NCI-H748 treated with DMSO at 0.1 percent for 48 hours (cell line): ENCODE measurements at regions not wholly inside any gene's neighbourhood (a gene's known extent, or its start where the extent isn't known, plus 50 kb on each side); places are given as distances from the start of the nearest gene placed in this dataset.

Experiments used
- DNase-seq: peaks from one replicate; lab custom pipeline; 2025; lab: John Stamatoyannopoulos, UW

DNA sequence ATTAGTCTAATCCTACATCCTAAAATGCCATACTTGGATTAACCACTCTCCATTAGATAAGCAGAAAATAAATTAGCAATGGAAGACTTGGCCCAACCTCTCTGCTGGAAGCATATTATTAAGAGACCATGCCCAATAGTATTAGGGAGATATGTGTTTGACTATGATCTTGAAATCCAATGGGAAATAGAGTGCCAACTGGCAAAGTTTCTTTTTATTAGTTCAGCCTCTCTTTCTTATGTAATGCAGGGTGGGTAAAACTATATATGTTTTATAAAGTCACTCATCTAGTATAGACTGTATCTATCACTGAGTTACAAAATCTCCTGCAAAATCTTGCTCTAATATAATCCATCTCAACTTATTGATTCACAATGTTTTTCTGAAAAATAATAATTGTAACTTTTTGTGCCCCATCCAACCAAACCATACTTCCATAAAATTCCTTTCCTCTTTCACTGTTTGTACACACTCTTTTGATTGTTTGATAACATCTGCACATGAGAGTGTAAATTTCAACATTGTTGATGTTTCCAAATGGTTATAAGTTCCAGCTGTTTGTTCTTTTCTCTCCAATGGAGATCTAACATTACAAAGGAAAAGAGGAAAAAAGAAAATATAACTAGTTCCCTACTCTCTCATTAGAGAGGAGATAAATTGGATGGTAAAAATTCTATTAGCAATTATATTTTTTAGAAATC, 408.1 kb upstream of the ADGRL2 start:
- DNase-seq = no peak

DNA sequence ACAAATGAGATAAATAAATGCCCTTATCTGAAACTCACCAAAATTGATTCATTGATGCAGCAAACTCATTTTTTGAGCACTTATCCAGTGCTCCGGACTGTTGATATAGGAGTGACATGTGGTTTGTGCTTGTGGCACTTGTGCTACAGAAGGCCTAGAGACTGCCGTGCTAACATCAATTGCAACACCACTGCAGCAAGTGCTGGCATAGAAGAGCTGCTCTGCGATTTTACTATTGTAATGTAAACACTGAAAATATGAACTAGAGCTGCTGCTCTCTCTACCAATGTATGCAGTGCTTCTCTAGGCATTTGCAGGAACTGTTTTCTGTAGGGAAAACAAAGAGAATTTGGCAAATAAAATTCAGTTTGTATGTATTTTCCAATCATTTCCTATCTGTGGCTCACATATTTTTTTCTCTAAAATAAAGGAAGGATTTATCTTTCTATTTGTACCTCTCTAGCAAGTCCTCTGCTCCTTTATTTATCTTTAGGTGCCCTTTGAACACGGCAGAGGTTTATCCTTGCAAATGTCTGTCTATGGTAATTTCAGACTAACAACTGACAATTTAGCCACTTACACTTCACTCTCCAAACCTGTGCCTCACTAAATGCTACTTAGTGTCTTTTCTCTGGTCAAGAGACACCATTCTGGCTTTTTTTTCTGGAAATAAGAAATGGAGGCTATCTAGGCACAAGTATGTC, 409.5 kb upstream of the ADGRL2 start:
- no peak for DNase-seq

DNA sequence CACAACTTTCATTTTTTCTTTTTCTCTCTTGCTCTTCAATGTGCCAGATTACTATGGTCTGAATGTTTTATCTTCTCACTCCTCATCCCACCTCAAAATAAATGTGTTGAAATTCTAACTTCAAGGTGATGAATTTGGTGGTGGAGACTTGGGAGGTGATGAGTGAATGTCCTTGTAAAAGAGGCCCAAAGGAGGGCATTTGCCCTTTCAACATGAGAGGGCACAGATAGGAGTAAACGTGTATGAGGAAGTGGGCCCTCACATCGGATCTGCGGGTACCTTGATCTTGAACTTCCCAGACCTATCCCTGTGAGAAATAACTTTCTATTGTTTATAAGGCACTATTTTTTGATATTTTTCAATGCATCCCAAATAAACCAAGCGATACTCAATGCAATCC, 412.3 kb upstream of the ADGRL2 start:
- no peak for DNase-seq

DNA sequence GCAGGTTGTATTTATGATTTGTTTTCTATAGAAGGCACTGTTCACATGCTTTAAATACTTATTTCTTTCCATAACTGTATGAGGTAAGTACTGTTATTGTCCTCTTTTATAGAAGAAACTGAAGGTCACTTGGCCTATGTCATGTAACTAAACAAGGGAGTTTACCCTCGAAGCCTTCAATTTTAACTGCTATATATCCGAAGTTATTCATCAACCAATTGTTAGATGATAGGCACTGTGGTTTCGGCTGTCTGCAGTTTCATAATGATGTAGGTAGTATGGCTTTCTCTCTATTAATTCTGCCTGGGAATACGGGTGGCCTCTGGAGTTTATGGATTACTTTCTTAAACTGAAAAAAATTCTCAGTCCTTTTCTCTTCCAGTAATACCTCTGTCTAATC, 413.3 kb upstream of the ADGRL2 start:
- no peak for DNase-seq

DNA sequence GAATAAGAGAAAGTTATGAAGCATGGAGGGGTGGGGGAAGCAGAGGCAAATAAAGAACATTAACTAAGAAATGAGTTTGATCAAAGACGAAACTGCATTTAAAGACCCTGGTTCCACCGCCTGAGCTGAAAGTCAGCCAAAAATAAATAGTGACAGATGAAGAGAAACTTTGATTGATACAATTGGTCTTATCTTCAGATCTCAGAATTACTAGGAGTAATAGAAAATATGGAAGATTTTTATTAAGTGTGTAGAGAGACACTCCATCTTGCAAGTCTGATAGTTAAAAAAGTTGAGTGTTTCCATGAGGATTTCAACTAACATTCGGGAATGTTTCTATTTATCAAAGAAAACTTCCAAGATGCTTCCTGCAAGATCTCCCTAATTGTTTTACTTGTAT, 418.2 kb upstream of the ADGRL2 start:
- no peak for DNase-seq

DNA sequence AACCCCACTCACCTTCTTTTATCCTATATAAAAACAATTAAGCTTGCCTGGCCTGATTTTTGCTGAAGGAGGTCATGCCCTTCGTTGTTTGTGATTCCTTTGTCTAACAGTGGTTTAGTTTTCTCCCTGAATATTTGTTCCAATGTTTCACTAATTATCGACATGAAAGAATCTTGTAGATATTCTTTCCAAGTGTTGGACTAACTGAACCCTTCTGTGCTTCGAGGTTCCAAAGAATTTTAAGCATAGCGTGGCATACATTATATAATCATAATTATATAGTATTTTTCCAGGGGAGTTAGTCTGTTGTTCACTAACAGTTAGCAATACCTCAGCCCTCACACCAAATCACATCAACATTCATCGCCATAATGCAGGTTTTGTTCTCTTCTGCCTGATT, 418.9 kb upstream of the ADGRL2 start:
- DNase-seq = no peak

DNA sequence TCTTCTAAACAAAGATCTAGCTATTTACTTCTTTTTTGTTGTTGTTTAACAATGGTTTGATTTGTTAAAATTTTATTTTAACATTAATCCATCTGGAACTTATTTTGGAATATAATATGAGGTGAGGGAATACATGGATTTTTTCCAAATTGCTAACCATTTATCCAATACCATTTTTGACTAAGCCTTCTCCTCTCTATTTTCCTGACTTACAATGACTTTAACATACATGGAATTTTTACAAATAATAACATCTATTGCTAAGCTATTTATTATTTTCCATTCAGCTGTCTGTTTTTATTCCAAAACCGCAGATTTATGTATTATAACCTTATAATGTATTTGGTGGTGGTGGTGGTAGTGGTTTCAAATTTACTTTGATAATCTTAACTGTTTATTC, 420.3 kb upstream of the ADGRL2 start:
- DNase-seq = no peak

DNA sequence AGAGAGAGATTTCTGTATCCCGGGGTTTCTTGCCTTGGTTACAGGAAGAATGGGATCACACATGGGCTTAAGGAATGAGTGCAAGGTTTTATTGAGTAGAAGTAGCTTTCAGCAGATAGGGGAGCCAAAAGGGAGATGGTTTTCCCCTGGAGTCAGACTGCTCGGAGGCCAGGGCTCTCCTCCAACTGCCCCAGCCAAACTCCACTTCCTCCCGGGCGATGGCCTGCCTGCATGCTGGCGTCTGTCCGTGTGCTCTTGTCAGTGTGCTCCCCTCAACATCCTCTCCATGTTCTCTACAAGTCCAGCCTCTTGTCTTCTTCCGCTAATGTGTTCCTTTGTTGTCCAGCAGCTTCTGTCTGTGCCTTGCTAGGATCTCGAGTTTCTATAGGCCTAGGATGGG, 421.3 kb upstream of the ADGRL2 start:
- DNase-seq = no peak

DNA sequence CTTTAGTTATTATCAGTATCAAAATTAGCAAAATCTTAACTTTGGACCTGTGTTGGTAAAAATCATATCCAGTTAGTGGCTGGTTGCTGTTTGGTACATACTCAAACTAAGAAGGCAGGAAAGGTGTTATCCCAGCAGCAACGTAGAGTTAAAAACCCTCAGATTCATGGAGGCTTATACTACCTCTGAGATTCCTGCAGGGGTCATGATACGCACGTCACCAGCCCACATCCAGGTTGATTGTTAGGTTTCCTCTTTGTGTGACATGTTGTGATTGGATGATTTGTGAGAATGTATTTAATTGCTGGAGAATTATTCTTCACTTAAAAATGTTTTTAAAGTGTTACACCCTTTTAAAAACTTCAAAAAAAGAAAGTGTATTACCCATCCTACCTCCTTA, 423.3 kb upstream of the ADGRL2 start:
- no peak for DNase-seq

DNA sequence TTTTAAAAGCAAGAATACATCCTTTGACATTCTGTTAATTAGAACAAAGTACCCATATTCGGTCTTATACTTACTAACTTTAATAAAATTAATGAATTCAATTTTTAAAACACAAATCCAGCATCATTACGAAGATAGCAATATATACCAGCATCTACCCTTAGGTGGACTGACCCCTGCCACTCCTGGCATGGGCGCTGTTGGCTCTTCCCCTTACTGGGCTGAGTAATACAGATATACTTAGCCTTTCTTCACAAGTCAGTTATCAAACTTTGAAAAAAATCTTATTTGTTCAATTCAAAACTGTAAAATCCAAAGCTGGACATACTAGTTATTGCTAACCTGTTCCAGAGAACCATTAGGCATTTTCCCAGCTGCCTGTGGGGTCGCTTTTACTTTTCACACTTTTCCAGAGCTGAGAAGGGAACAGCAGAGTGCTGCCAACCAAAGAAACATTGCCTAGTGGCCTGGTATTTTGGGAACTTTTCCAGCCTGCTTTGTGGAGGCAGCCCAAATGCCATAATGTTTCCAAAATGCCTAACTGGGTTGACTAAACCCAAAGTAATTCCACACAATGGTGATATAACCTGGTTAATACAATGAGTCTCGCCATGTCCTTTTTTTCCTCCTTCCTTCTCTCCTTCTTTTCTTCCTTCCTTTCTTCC, 424.7 kb upstream of the ADGRL2 start:
- DNase-seq = no peak

DNA sequence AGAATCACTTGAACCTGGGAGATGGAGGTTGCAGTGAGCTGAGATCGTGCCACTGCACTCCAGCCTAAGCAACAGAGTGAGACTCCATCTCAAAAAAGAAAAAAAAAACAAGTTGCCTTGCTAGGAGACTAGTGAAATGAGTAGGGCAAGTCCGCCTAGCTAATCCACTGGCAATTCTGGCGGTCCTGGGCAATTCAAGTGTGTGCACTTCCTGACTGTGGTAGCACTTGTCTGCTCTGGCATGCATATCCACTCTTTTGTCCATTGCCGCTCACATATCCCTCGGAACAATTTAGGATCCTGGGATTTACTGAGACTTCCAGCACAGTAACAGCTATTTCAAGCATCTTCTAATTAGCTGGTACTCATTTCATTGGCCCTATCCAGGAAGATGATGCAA, 426.3 kb upstream of the ADGRL2 start:
- no peak for DNase-seq

DNA sequence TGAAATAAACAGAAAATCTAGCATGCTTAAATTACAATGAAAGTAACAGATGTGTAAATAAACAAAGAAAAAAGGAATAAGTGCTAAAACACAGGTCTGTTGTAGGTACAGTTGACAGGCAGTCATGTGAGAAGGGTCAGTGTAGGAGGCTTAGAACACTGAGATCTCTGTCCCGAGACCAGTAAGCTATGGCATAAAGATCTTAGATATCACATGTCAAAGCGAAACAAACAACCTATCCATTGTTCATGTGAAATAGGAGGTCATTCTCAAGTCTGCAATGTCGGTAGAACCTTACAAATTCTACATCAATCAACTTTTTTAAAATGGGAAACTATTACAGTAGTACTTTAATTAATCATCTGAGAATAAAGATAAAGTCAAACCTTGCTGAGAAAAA, 428.9 kb upstream of the ADGRL2 start:
- no peak for DNase-seq

DNA sequence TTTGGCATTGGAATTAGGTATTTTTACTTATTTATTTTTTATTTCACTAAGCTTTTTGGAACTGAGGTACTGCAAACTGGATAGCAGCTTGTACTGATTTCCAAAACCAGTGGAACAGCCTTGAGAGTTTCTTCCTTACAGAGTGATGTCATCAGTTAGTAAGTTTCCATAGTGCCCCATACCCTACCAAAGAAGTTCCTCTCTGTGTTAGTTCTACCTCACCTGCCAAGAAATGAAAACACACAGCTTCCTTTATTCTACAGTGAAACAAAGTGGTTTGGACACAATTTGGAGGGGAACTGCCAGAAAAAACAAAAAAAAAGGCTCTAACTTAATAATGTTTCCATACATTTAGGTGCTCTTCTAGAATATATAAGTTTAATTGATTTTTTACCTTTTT, 430.9 kb upstream of the ADGRL2 start:
- DNase-seq = no peak

DNA sequence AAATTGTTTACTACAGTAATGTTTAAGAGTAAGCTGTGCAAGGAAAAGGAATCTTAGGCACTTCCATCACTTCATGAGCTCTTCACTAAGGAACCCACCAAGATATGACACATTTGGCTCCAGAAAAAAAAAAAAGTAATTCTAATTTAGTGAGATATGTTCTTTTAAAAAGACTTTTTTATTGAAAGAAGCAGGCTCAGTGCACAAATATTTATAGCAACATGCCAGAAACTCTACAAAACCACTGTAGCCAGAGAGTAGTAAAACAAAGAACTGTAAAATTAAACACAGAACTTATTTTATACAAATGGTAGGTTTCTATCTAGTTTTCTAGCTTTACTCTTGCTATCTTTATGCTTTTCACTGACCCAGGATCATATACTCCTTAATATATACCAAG, 434.6 kb upstream of the ADGRL2 start:
- no peak for DNase-seq

DNA sequence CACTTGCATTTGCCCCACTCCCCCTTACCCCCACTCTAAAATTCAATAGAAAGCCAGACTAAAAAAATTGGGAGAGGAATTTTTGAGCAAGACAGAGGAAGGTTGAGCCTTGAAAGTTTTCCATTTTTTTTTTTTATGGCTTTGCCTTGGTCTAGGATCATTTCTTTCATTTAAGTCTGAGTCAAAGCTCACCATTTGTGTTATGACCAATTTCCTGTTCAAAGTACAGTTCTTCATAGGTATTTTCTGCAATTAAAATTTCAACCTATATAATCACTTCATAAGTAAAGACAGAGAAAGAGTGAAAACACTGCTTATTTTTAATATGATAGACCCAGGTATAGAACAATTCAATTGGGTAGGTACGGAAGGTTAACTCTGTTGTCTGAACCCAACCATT, 436.6 kb upstream of the ADGRL2 start:
- DNase-seq = no peak

DNA sequence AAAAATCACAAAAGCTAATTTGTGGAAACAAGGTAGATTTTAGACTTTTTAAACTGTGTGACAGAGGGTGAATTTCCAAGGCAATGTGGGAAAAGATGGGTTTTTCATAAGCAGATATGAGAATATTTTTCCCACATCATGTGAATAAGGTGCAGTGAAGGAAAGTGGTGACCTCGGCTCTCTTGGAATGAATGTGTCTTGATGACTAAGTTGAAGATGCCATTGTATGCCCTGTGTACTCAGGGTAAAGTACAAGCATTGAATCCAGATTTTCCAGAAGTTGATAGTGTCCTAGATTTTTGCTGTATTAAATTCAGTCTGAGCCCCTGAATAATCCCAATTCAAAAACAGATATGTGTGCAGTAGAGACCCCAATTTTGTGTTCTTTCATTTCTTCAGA, 442.6 kb upstream of the ADGRL2 start:
- no peak for DNase-seq

DNA sequence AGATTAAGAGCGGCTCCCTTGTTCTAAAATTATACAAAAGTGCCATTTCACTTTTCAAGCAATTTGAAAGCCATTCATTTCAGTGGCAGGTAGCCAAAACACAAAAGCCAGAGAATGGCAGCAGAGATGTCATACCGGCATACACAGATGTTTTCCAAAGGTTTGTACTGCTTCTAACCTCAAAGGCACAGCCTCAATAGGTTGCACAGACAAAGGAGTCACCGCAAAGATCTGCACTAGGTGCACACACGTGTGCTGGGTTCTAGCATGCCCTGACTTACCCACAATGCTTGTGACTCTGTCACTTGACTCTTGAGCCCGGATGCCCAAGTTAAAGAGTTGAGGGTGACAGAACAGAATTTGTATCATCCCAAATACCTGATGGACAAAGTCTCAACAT, 448.9 kb upstream of the ADGRL2 start:
- no peak for DNase-seq

DNA sequence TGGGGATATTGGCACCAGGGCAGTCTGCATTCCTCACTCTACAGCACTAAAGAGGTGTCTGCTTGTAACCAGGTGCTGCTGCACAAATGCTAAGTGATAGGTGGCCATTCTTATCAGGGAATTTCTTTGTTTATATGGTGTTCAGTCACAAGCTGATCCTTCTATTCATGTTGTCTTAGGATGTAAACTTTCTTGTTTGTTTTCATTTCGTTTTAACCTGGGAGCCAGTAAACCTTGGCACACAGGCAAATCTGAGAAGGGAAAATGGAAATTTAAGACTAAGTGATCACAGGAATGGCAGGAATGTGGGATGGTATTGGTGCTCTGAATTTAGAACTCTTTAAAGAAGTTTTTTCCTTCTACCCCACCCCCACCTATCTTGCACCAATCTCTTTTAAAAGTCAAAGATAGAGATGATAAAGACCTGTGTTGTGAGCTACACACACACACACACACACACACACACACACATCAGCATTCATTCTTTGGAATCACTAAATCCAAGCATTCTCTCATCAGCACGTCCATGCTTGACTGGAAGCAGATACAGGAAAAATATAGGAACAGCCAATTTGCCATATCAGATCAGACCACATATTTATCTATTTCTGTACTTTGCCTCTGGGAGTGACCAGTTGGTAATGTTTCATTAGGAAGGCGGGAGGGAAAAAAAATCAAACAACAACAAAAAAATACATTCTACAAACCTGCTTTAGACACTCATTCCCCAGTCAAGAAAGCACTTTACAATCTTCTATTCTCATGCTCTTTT, 451.4 kb upstream of the ADGRL2 start:
- no peak for DNase-seq

DNA sequence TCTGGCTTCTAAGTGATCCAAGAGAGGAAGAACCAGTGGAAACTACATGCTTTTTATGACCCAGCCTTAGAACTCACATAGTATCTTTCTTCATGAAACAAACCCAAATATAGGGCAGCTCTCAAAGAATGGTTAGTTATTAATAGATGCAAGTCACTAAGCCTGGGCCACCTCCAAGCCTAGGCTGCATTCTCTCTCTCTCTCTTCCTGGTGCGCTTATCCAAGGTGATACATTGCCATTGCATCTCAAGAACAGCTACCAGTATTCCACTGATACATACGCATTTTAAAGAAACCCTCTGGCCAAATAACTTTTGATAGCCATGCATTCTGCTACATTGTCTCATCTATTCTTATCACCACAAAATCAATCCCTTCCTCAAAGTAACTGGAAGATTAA, 455.6 kb upstream of the ADGRL2 start:
- no peak for DNase-seq

DNA sequence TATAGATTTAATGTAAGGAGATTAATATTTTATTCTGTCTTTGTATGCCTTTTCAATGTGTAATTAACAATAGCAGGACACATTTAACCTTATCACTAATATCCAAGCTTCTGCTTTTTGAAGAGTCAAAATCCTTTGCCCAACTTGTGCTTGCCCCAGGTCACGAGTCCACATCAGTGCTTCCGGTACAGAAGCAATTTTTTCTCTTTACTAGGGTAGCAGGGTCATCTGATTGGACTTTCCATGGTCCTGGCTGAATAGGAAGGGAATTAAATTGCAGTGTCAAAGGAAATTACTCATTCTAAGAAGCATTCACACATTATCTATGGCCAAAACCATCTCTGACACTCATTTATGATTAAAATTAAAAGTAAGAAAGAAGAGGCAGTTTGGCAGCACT, 460.5 kb upstream of the ADGRL2 start:
- no peak for DNase-seq

DNA sequence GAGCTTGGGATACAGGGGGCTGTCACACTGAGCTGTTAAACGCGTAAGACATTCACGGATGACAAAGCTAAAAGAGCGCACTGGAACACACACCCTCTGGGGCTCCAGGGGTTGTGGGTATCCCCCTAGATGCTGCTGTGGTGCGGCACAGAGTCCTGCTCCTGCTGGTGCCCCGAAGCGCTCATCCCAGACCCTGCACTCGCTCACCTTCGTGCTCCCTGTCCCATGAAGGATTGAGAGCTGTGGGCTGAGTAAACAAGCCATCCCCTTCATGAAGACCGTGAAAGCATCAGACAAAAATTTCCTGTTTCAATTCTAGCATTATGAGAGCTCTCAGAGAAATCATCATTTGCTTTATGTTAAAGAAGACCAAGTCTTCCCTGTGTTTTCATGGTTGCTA, 463.5 kb upstream of the ADGRL2 start:
- no peak for DNase-seq

DNA sequence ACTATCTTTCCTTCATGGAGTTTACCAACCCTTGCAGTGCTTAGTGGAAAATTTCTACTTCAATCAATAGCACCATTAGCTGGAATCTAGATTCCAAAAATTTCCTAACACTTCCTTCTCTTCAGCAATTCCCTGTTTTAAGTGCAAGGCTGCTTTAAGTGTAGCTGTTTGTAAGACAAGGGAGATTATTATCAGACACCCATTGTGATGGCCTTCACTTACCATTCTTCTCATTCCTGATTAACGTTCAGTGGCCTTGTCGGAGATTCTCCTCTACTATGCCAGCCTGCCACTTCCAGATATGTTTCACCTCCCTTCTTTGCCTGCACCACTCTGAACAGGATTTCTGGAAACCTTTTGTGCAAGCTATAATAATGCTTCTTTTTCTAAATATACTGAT, 464.9 kb upstream of the ADGRL2 start:
- no peak for DNase-seq

DNA sequence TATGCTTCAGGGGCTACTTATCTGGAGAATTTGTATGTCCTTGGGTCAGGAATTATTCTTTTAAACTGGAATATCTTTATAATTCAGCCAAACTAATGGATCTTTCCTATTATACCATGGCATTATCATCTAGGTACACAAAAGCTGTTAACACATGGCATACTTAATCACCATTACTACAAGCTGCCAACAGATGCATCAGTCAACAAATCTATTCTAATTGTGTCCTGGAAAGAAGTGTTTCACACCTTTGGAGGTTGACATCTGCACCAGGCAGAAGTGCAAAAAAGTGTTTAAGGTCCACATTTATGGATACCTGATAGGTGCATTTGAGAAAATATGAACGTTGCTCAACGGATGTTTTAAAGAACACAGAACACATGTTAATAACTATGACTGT, 470.2 kb upstream of the ADGRL2 start:
- DNase-seq = peak; percentile 29
